HT-29 (cell line): ENCODE measurements at regions not wholly inside any gene's neighbourhood (a gene's known extent, or its start where the extent isn't known, plus 50 kb on each side); places are given as distances from the start of the nearest gene placed in this dataset.
A peak's percentile ranks its signal among the peaks of the same experiment; 100 is the strongest.
"Not testable (repeated sequence)": the region's sequence is repeated elsewhere in the genome, so short reads cannot be mapped to it uniquely, and the experiment has no call there.

ENCODE experiments used
- DNase-seq: peaks from one replicate; pipeline ENCODE4 v3.0.0-alpha.2; 2015; ENCODE audit warnings: low spot score

- peak; percentile 14 for DNase-seq
Observed at GRCh38 chr21:33993286-33994231, 78.0 kb upstream of the ATP5PO start.

- DNase-seq, result not testable (repeated sequence)
Observed at GRCh38 chr21:33992412-33992811, 76.8 kb upstream of the ATP5PO start.

- no peak for DNase-seq
Observed at GRCh38 chr21:33991133-33991532, 75.5 kb upstream of the ATP5PO start.

GRCh38 chr21:33989440-33989839, 73.8 kb upstream of the ATP5PO start:
- DNase-seq, result no peak

- no peak for DNase-seq
Observed at GRCh38 chr21:33988237-33989017, 72.8 kb upstream of the ATP5PO start.

- no peak for DNase-seq
Observed at GRCh38 chr21:33987461-33987860, 71.9 kb upstream of the ATP5PO start.

GRCh38 chr21:33985117-33986050, 69.8 kb upstream of the ATP5PO start:
- no peak for DNase-seq

GRCh38 chr21:33984021-33984481, 68.4 kb upstream of the ATP5PO start:
- no peak for DNase-seq

- DNase-seq, result no peak
Observed at GRCh38 chr21:33981391-33982101, 65.9 kb upstream of the ATP5PO start.

- DNase-seq, result no peak
Observed at GRCh38 chr21:33980276-33980916, 64.8 kb upstream of the ATP5PO start.

- no peak for DNase-seq
Observed at GRCh38 chr21:33978585-33978984, 63.0 kb upstream of the ATP5PO start.

- no peak for DNase-seq
Observed at GRCh38 chr21:33977721-33978369, 62.2 kb upstream of the ATP5PO start.

GRCh38 chr21:33977017-33977720, 61.6 kb upstream of the ATP5PO start:
- no peak for DNase-seq

- peak; percentile 27 for DNase-seq
Observed at GRCh38 chr21:33976082-33977016, 60.7 kb upstream of the ATP5PO start.

GRCh38 chr21:33975548-33976081, 60.0 kb upstream of the ATP5PO start:
- DNase-seq, result peak; percentile 31

GRCh38 chr21:33974513-33975468, 59.2 kb upstream of the ATP5PO start:
- no peak for DNase-seq
